ENCODE measurements at regions not wholly inside any gene's neighbourhood (a gene's known extent, or its start where the extent isn't known, plus 50 kb on each side); places are given as distances from the start of the nearest gene placed in this dataset.

DNA sequence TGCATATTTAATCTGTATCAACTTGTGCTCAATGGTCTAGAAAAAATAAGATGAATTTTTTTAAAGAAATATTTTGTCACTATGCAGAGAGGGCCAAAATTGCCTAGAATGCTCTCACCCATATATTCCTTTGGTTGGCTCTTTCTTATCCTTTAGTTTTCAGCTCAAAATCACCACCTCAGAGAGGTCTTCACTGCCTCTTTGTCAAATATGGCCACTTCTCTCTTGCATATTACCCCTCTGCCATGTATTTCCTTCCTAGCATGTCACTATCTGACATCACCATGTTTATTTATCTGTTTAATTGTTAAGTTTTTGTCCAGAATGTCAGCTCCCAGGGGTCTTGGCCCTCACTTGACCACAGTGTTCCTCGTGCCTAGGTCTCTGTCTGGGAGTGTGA, 535.2 kb upstream of the CDH2 start:
- Histone ChIP-seq H3K4me3 (no peak overlapping the region), H3K4me2 (no peak overlapping the region), H3K9me2 (replicated peaks; ENCODE audit: insufficient read depth) (no peaks in the 10 kb centered on the region), H4K20me1 (ENCODE audit: insufficient read depth, poor library complexity, severe bottlenecking) (no peaks in the 10 kb centered on the region), H3K9me3 (ENCODE audit: low read depth) (no peaks in the 10 kb centered on the region), H3K27me3 (no peaks in the 10 kb centered on the region), H3K27ac (no peak overlapping the region), H2AFZ (no peak overlapping the region), H3K36me3 (replicated peaks; ENCODE audit: insufficient read depth, low read depth) (no peaks in the 10 kb centered on the region), H3K79me2 (no peaks in the 10 kb centered on the region), H3K4me1 (ENCODE audit: insufficient read depth) (no peaks in the 10 kb centered on the region)
- TF ChIP-seq, protein P1, sequence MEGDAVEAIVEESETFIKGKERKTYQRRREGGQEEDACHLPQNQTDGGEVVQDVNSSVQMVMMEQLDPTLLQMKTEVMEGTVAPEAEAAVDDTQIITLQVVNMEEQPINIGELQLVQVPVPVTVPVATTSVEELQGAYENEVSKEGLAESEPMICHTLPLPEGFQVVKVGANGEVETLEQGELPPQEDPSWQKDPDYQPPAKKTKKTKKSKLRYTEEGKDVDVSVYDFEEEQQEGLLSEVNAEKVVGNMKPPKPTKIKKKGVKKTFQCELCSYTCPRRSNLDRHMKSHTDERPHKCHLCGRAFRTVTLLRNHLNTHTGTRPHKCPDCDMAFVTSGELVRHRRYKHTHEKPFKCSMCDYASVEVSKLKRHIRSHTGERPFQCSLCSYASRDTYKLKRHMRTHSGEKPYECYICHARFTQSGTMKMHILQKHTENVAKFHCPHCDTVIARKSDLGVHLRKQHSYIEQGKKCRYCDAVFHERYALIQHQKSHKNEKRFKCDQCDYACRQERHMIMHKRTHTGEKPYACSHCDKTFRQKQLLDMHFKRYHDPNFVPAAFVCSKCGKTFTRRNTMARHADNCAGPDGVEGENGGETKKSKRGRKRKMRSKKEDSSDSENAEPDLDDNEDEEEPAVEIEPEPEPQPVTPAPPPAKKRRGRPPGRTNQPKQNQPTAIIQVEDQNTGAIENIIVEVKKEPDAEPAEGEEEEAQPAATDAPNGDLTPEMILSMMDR (IDR thresholded peaks at IDR 0.05; ENCODE audit: poor library complexity): no peak
- no peak for TF ChIP-seq EZH2 (IDR thresholded peaks at IDR 0.05; ENCODE audit: borderline replicate concordance)
- no peak for TF ChIP-seq EZH2phosphoT487 (IDR thresholded peaks at IDR 0.05; ENCODE audit: low read depth, severe bottlenecking, unreplicated experiment)
- WGBS (ENCODE audit: low lambda C conversion rate, missing lambda C conversion rate): 87% methylated on average over 1 of the region's 1 CpG
- no peak for DNase-seq (ENCODE audit: low spot score)

DNA sequence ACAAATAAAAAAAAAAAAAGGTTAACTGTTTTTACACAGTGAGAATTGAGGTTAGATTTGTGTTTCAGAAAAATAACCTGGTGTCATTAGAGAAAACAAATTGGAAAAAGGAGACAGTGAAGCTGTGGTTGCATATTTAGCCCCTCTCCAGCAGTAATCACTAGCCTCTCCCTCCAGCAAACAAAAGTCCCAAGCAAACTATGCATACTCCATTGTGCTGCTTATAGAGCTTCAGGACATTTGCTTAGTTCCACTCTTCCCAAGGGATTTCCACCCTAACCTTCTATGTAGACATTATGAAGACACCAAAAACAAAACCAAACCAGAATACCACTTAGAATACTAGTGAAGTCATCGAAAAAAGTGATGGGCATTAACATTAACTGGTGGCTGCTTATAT, 534.2 kb upstream of the CDH2 start:
- H3K27me3 ChIP-seq: no peaks in the 10 kb centered on the region
- H3K4me2 ChIP-seq: no peak overlapping the region
- H3K9me3 ChIP-seq (ENCODE audit: low read depth): no peaks in the 10 kb centered on the region
- no peak for DNase-seq (ENCODE audit: low spot score)
- H3K27ac ChIP-seq: no peak overlapping the region
- H3K4me3 ChIP-seq: no peak overlapping the region
- H4K20me1 ChIP-seq (ENCODE audit: insufficient read depth, poor library complexity, severe bottlenecking): no peaks in the 10 kb centered on the region
- H3K79me2 ChIP-seq: no peaks in the 10 kb centered on the region
- TF ChIP-seq EZH2 (IDR thresholded peaks at IDR 0.05; ENCODE audit: borderline replicate concordance): no peak
- no peak for TF ChIP-seq EZH2phosphoT487 (IDR thresholded peaks at IDR 0.05; ENCODE audit: low read depth, severe bottlenecking, unreplicated experiment)
- TF ChIP-seq, protein P1 (IDR thresholded peaks at IDR 0.05; ENCODE audit: poor library complexity): no peak
- WGBS (ENCODE audit: low lambda C conversion rate, missing lambda C conversion rate): 88% methylated on average over 1 of the region's 1 CpG
- H3K9me2 ChIP-seq (replicated peaks; ENCODE audit: insufficient read depth): no peaks in the 10 kb centered on the region
- no peaks in the 10 kb centered on the region for H3K36me3 ChIP-seq (replicated peaks; ENCODE audit: insufficient read depth, low read depth)
- H2AFZ ChIP-seq: no peak overlapping the region
- H3K4me1 ChIP-seq (ENCODE audit: insufficient read depth): no peaks in the 10 kb centered on the region

DNA sequence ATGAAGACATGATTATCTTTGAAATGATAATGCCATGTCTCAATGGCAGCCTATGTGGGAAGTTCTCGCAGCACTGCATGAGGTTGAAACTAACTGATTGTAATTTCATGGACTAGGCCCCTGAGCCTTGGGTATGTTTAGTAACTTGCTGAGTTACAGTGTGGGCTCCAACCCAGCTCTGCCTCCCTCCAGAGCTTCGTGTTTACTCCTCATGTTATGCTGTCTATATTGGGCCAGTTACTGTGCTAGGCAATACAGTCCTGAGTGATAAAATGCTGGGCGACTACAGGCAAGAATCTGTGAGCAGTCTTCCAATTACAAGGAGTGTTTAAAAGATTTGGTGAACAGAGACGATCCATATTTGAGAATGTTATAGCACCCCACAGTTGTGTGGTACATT, 530.1 kb upstream of the CDH2 start:
- TF ChIP-seq, protein P1 (IDR thresholded peaks at IDR 0.05; ENCODE audit: poor library complexity): no peak
- TF ChIP-seq EZH2 (IDR thresholded peaks at IDR 0.05; ENCODE audit: borderline replicate concordance) (no peak), EZH2phosphoT487 (IDR thresholded peaks at IDR 0.05; ENCODE audit: low read depth, severe bottlenecking, unreplicated experiment) (no peak)
- Histone ChIP-seq H4K20me1 (ENCODE audit: insufficient read depth, poor library complexity, severe bottlenecking) (no peaks in the 10 kb centered on the region), H3K36me3 (replicated peaks; ENCODE audit: insufficient read depth, low read depth) (no peaks in the 10 kb centered on the region), H3K27me3 (no peaks in the 10 kb centered on the region), H3K27ac (no peak overlapping the region), H3K79me2 (no peaks in the 10 kb centered on the region), H3K9me3 (ENCODE audit: low read depth) (no peaks in the 10 kb centered on the region), H3K4me1 (ENCODE audit: insufficient read depth) (no peaks in the 10 kb centered on the region), H3K9me2 (replicated peaks; ENCODE audit: insufficient read depth) (no peaks in the 10 kb centered on the region), H3K4me3 (no peak overlapping the region), H2AFZ (no peak overlapping the region), H3K4me2 (no peak overlapping the region)
- WGBS (ENCODE audit: low lambda C conversion rate, missing lambda C conversion rate): 88% methylated on average over 4 of the region's 4 CpGs
- no peak for DNase-seq (ENCODE audit: low spot score)

DNA sequence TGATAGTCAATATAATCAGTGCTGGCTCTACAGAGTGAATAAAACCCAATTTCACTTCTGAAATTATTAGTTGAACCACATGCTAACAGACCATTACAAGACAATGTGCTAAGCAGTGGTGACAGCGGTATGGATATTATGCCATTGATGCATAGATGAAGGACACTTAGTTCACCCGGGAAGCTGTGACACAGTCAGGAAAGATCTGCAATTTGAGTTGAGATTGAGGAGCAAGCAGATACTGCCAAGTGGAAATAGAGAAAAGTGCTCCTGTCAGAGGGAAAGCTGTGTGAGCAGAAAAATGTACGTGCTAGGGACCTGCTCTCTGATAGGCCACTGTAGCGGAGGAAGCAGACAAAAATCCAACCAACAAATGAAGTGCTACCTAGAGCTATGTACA, 529.5 kb upstream of the CDH2 start:
- Histone ChIP-seq H3K36me3 (replicated peaks; ENCODE audit: insufficient read depth, low read depth) (no peaks in the 10 kb centered on the region), H3K27me3 (no peaks in the 10 kb centered on the region), H3K79me2 (no peaks in the 10 kb centered on the region), H4K20me1 (ENCODE audit: insufficient read depth, poor library complexity, severe bottlenecking) (no peaks in the 10 kb centered on the region), H3K9me3 (ENCODE audit: low read depth) (no peaks in the 10 kb centered on the region), H3K4me1 (ENCODE audit: insufficient read depth) (no peaks in the 10 kb centered on the region), H3K4me3 (no peak overlapping the region), H3K27ac (no peak overlapping the region), H3K4me2 (no peak overlapping the region), H3K9me2 (replicated peaks; ENCODE audit: insufficient read depth) (no peaks in the 10 kb centered on the region), H2AFZ (no peak overlapping the region)
- no peak for DNase-seq (ENCODE audit: low spot score)
- TF ChIP-seq EZH2phosphoT487 (IDR thresholded peaks at IDR 0.05; ENCODE audit: low read depth, severe bottlenecking, unreplicated experiment) (no peak), EZH2 (IDR thresholded peaks at IDR 0.05; ENCODE audit: borderline replicate concordance) (no peak)
- TF ChIP-seq, protein P1 (IDR thresholded peaks at IDR 0.05; ENCODE audit: poor library complexity): no peak
- 91% methylated on average over 4 of the region's 4 CpGs for WGBS (ENCODE audit: low lambda C conversion rate, missing lambda C conversion rate)

Data from hepatocyte (in vitro differentiated cells).